SIG-M5 treated with dmso at 0.1 percent for 504 hours (cell line): ENCODE measurements at regions not wholly inside any gene's neighbourhood (a gene's known extent, or its start where the extent isn't known, plus 50 kb on each side); places are given as distances from the start of the nearest gene placed in this dataset.
A peak's percentile ranks its signal among the peaks of the same experiment; 100 is the strongest.
"Not testable (repeated sequence)": the region's sequence is repeated elsewhere in the genome, so short reads cannot be mapped to it uniquely, and the experiment has no call there.

Experiments used
- DNase-seq: peaks from one replicate; lab custom pipeline; 2025; ENCODE audit not compliant: unreplicated experiment; lab: John Stamatoyannopoulos, UW

- no peak for DNase-seq
These were observed 379.5 kb upstream of the MAP2 start for GRCh38 chr2:209044307-209044706.

GRCh38 chr2:209046163-209046562, 377.7 kb upstream of the MAP2 start:
- DNase-seq = no peak

GRCh38 chr2:209049608-209050007, 374.2 kb upstream of the MAP2 start:
- DNase-seq = no peak

GRCh38 chr2:209062210-209062609, 361.6 kb upstream of the MAP2 start:
- no peak for DNase-seq

- no peak for DNase-seq
These were observed 353.6 kb upstream of the MAP2 start for GRCh38 chr2:209070262-209070661.

- DNase-seq = no peak
These were observed 350.7 kb upstream of the MAP2 start for GRCh38 chr2:209073151-209073550.

- DNase-seq = no peak
These were observed 349.1 kb upstream of the MAP2 start for GRCh38 chr2:209074711-209075110.

- DNase-seq = no peak
These were observed 347.7 kb upstream of the MAP2 start for GRCh38 chr2:209076151-209076550.

GRCh38 chr2:209086761-209087160, 337.1 kb upstream of the MAP2 start:
- no peak for DNase-seq

GRCh38 chr2:209091056-209091455, 332.8 kb upstream of the MAP2 start:
- DNase-seq = no peak

- no peak for DNase-seq
These were observed 329.6 kb upstream of the MAP2 start for GRCh38 chr2:209094221-209094620.

GRCh38 chr2:209095432-209095831, 328.4 kb upstream of the MAP2 start:
- no peak for DNase-seq

GRCh38 chr2:209097168-209097567, 326.7 kb upstream of the MAP2 start:
- no peak for DNase-seq

GRCh38 chr2:209102319-209102718, 321.5 kb upstream of the MAP2 start:
- no peak for DNase-seq

- DNase-seq = no peak
These were observed 310.8 kb upstream of the MAP2 start for GRCh38 chr2:209113026-209113425.

GRCh38 chr2:209114588-209115240, 309.1 kb upstream of the MAP2 start:
- peak; percentile 4 for DNase-seq

- DNase-seq = peak; percentile 65
These were observed 302.2 kb upstream of the MAP2 start for GRCh38 chr2:209121691-209122090.

- DNase-seq = no peak
These were observed 298.6 kb upstream of the MAP2 start for GRCh38 chr2:209125291-209125690.

GRCh38 chr2:209138079-209138478, 285.8 kb upstream of the MAP2 start:
- DNase-seq = no peak

- no peak for DNase-seq
These were observed 282.7 kb upstream of the MAP2 start for GRCh38 chr2:209141142-209141541.

GRCh38 chr2:209141818-209142217, 282.0 kb upstream of the MAP2 start:
- DNase-seq = no peak

GRCh38 chr2:209145220-209145691, 278.6 kb upstream of the MAP2 start:
- not testable (repeated sequence) for DNase-seq

- peak; percentile 6 for DNase-seq
These were observed 277.7 kb upstream of the MAP2 start for GRCh38 chr2:209145941-209146681.
